H1 (cell line): ENCODE measurements at regions not wholly inside any gene's neighbourhood (a gene's known extent, or its start where the extent isn't known, plus 50 kb on each side); places are given as distances from the start of the nearest gene placed in this dataset.

Experiments used
- BACH1 ChIP-seq: IDR thresholded peaks from 2 replicates; pipeline ENCODE4 v1.6.1; 2012; ENCODE audit warnings: low read length, improper control_type of control experiment
- BRCA1 ChIP-seq: IDR thresholded peaks from 2 replicates; pipeline ENCODE4 v1.6.1; 2012; ENCODE audit warnings: low read depth, low read length, improper control_type of control experiment
- JUN ChIP-seq: IDR thresholded peaks from 2 replicates; pipeline ENCODE4 v1.6.1; 2011; ENCODE audit warnings: low read depth, mild to moderate bottlenecking, improper control_type of control experiment, low read length
- KDM4A ChIP-seq: IDR thresholded peaks from one replicate; pipeline ENCODE4 v1.7.1; 2012; ENCODE audit warnings: low read depth, mild to moderate bottlenecking, moderate library complexity, low read length, inconsistent platforms; ENCODE audit not compliant: severe bottlenecking
- RFX5 ChIP-seq: IDR thresholded peaks from 2 replicates; pipeline ENCODE4 v1.6.1; 2011; ENCODE audit warnings: low read depth, low read length, improper control_type of control experiment, borderline replicate concordance
- SAP30 ChIP-seq: fragments of 300-600 bp; sonication (generic); IDR thresholded peaks from 2 replicates; pipeline ENCODE4 v1.7.1; 2012; ENCODE audit warnings: low read length, moderate library complexity, mild to moderate bottlenecking, inconsistent platforms; ENCODE audit not compliant: insufficient read depth, insufficient replicate concordance
- TF ChIP-seq, protein P1 (sequence below): fragments of 300-600 bp; sonication (generic); IDR thresholded peaks from 2 replicates; pipeline ENCODE4 v1.7.1; 2012; ENCODE audit warnings: low read length, moderate library complexity, mild to moderate bottlenecking, inconsistent platforms; ENCODE audit not compliant: insufficient replicate concordance
- TF ChIP-seq, protein P2 (sequence below), 3 experiments: IDR thresholded peaks; 1 replicate in 2 of 3; 2 replicates in 1 of 3; pipeline versions ENCODE4 v1.5.1 to v1.6.1; 2011; ENCODE audit warnings: low read length in 3 of 3, mild to moderate bottlenecking in 3 of 3, inconsistent platforms in 2 of 3, low read depth in 1 of 3, moderate library complexity in 1 of 3; ENCODE audit not compliant: insufficient read depth in 1 of 3; ENCODE audit errors: control extremely low read depth in 1 of 3
- TF ChIP-seq, protein P3 (sequence below): IDR thresholded peaks from 2 replicates; pipeline ENCODE4 v1.6.1; 2012; ENCODE audit warnings: inconsistent platforms

DNA sequence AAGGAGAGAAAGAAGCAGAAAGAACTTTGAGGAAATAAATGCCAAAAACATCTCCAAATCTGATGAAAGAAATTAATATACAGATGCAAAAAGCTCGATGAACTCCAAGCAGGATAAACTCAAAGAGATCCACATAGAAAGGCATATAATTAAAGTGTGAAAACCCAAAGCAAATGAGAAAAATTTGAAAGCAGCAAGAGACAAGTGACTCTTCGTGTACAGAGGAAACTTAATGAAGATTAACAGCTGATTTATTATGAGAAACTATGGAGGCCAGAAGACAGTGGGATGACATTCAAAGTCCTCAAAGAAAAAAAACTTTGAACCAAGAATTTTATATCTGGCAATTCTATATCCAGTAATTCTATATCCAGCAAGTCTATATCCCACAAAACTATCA lies 163.0 kb upstream of the TMCC3 start (continued):
- TF ChIP-seq, protein P1, sequence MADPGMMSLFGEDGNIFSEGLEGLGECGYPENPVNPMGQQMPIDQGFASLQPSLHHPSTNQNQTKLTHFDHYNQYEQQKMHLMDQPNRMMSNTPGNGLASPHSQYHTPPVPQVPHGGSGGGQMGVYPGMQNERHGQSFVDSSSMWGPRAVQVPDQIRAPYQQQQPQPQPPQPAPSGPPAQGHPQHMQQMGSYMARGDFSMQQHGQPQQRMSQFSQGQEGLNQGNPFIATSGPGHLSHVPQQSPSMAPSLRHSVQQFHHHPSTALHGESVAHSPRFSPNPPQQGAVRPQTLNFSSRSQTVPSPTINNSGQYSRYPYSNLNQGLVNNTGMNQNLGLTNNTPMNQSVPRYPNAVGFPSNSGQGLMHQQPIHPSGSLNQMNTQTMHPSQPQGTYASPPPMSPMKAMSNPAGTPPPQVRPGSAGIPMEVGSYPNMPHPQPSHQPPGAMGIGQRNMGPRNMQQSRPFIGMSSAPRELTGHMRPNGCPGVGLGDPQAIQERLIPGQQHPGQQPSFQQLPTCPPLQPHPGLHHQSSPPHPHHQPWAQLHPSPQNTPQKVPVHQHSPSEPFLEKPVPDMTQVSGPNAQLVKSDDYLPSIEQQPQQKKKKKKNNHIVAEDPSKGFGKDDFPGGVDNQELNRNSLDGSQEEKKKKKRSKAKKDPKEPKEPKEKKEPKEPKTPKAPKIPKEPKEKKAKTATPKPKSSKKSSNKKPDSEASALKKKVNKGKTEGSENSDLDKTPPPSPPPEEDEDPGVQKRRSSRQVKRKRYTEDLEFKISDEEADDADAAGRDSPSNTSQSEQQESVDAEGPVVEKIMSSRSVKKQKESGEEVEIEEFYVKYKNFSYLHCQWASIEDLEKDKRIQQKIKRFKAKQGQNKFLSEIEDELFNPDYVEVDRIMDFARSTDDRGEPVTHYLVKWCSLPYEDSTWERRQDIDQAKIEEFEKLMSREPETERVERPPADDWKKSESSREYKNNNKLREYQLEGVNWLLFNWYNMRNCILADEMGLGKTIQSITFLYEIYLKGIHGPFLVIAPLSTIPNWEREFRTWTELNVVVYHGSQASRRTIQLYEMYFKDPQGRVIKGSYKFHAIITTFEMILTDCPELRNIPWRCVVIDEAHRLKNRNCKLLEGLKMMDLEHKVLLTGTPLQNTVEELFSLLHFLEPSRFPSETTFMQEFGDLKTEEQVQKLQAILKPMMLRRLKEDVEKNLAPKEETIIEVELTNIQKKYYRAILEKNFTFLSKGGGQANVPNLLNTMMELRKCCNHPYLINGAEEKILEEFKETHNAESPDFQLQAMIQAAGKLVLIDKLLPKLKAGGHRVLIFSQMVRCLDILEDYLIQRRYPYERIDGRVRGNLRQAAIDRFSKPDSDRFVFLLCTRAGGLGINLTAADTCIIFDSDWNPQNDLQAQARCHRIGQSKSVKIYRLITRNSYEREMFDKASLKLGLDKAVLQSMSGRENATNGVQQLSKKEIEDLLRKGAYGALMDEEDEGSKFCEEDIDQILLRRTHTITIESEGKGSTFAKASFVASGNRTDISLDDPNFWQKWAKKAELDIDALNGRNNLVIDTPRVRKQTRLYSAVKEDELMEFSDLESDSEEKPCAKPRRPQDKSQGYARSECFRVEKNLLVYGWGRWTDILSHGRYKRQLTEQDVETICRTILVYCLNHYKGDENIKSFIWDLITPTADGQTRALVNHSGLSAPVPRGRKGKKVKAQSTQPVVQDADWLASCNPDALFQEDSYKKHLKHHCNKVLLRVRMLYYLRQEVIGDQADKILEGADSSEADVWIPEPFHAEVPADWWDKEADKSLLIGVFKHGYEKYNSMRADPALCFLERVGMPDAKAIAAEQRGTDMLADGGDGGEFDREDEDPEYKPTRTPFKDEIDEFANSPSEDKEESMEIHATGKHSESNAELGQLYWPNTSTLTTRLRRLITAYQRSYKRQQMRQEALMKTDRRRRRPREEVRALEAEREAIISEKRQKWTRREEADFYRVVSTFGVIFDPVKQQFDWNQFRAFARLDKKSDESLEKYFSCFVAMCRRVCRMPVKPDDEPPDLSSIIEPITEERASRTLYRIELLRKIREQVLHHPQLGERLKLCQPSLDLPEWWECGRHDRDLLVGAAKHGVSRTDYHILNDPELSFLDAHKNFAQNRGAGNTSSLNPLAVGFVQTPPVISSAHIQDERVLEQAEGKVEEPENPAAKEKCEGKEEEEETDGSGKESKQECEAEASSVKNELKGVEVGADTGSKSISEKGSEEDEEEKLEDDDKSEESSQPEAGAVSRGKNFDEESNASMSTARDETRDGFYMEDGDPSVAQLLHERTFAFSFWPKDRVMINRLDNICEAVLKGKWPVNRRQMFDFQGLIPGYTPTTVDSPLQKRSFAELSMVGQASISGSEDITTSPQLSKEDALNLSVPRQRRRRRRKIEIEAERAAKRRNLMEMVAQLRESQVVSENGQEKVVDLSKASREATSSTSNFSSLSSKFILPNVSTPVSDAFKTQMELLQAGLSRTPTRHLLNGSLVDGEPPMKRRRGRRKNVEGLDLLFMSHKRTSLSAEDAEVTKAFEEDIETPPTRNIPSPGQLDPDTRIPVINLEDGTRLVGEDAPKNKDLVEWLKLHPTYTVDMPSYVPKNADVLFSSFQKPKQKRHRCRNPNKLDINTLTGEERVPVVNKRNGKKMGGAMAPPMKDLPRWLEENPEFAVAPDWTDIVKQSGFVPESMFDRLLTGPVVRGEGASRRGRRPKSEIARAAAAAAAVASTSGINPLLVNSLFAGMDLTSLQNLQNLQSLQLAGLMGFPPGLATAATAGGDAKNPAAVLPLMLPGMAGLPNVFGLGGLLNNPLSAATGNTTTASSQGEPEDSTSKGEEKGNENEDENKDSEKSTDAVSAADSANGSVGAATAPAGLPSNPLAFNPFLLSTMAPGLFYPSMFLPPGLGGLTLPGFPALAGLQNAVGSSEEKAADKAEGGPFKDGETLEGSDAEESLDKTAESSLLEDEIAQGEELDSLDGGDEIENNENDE: no peak
- no peak for TF ChIP-seq BACH1
- TF ChIP-seq, protein P2, sequence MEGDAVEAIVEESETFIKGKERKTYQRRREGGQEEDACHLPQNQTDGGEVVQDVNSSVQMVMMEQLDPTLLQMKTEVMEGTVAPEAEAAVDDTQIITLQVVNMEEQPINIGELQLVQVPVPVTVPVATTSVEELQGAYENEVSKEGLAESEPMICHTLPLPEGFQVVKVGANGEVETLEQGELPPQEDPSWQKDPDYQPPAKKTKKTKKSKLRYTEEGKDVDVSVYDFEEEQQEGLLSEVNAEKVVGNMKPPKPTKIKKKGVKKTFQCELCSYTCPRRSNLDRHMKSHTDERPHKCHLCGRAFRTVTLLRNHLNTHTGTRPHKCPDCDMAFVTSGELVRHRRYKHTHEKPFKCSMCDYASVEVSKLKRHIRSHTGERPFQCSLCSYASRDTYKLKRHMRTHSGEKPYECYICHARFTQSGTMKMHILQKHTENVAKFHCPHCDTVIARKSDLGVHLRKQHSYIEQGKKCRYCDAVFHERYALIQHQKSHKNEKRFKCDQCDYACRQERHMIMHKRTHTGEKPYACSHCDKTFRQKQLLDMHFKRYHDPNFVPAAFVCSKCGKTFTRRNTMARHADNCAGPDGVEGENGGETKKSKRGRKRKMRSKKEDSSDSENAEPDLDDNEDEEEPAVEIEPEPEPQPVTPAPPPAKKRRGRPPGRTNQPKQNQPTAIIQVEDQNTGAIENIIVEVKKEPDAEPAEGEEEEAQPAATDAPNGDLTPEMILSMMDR (IDR thresholded peaks at IDR 0.05; ENCODE audit: control extremely low read depth in 1 of 3, insufficient read depth in 1 of 3, low read depth in 1 of 3, low read length in 3 of 3): no peak
- TF ChIP-seq SAP30: no peak
- no peak for TF ChIP-seq RFX5
- no peak for TF ChIP-seq KDM4A
- no peak for TF ChIP-seq JUN
- TF ChIP-seq BRCA1: no peak
- TF ChIP-seq, protein P3, sequence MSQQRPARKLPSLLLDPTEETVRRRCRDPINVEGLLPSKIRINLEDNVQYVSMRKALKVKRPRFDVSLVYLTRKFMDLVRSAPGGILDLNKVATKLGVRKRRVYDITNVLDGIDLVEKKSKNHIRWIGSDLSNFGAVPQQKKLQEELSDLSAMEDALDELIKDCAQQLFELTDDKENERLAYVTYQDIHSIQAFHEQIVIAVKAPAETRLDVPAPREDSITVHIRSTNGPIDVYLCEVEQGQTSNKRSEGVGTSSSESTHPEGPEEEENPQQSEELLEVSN: no peak
